Mesodermal cell (in vitro differentiated cells): ENCODE measurements at regions not wholly inside any gene's neighbourhood (a gene's known extent, or its start where the extent isn't known, plus 50 kb on each side); places are given as distances from the start of the nearest gene placed in this dataset.

Experiments used
- H3K27ac ChIP-seq: 2 replicates; pipeline ENCODE4 v1.7.0; 2013; ENCODE audit warnings: mild to moderate bottlenecking, low read depth, low read length, moderate library complexity; ENCODE audit not compliant: severe bottlenecking
- H3K36me3 ChIP-seq: 2 replicates; pipeline ENCODE4 v1.7.1; 2013; ENCODE audit warnings: mild to moderate bottlenecking, low read length, moderate library complexity; ENCODE audit not compliant: control insufficient read depth, insufficient read depth
- H3K4me1 ChIP-seq: one replicate; pipeline ENCODE4 v1.7.1; 2013; ENCODE audit warnings: mild to moderate bottlenecking, low read length; ENCODE audit not compliant: insufficient read depth, control insufficient read depth, poor library complexity, severe bottlenecking
- H3K4me3 ChIP-seq: 2 replicates; pipeline ENCODE4 v1.7.0; 2013; ENCODE audit warnings: low read length, control low read depth, mild to moderate bottlenecking; ENCODE audit not compliant: insufficient read depth, poor library complexity, severe bottlenecking; ENCODE audit errors: extremely low read depth
- H3K9me3 ChIP-seq: 2 replicates; pipeline ENCODE4 v1.7.1; 2013; ENCODE audit warnings: mild to moderate bottlenecking, low read length, moderate library complexity; ENCODE audit not compliant: control insufficient read depth
- WGBS, 2 experiments: methylation state at CpG; one replicate each; pipeline ENCODE4 v1.1.5; 2013; ENCODE audit warnings: missing lambda C conversion rate in 2 of 2; ENCODE audit not compliant: insufficient coverage in 2 of 2; 5-methylcytosine and 5-hydroxymethylcytosine counted together

- no peak overlapping the region for H3K27ac ChIP-seq
- H3K4me1 ChIP-seq = no peaks in the 10 kb centered on the region
- no peak overlapping the region for H3K4me3 ChIP-seq
- no peaks in the 10 kb centered on the region for H3K36me3 ChIP-seq
- H3K9me3 ChIP-seq = no peaks in the 10 kb centered on the region
- no CpG with 5 or more reads among the region's 1 CpG for WGBS, 2 experiments
Observed at GRCh38 chr5:164051745-164052144, 546.3 kb downstream of the MAT2B start.

- H3K4me1 ChIP-seq = no peaks in the 10 kb centered on the region
- H3K36me3 ChIP-seq = no peaks in the 10 kb centered on the region
- H3K4me3 ChIP-seq = no peak overlapping the region
- no peak overlapping the region for H3K27ac ChIP-seq
- WGBS, 2 experiments = no CpG with 5 or more reads among the region's 3 CpGs
- no peaks in the 10 kb centered on the region for H3K9me3 ChIP-seq
Observed at GRCh38 chr5:164052536-164053093, 547.2 kb downstream of the MAT2B start.

GRCh38 chr5:164053123-164053522 is 547.7 kb downstream of the MAT2B start:
- H3K4me3 ChIP-seq = no peak overlapping the region
- no CpG with 5 or more reads among the region's 1 CpG for WGBS, 2 experiments
- H3K27ac ChIP-seq = no peak overlapping the region
- H3K4me1 ChIP-seq = no peaks in the 10 kb centered on the region
- no peaks in the 10 kb centered on the region for H3K36me3 ChIP-seq
- H3K9me3 ChIP-seq = no peaks in the 10 kb centered on the region

- Histone ChIP-seq H3K4me3 (no peak overlapping the region), H3K9me3 (no peaks in the 10 kb centered on the region), H3K36me3 (no peaks in the 10 kb centered on the region), H3K27ac (no peak overlapping the region), H3K4me1 (no peaks in the 10 kb centered on the region)
- WGBS, 2 experiments = no CpG with 5 or more reads among the region's 2 CpGs
Observed at GRCh38 chr5:164054461-164054860, 549.0 kb downstream of the MAT2B start.

GRCh38 chr5:164057121-164057520 is 551.7 kb downstream of the MAT2B start:
- Histone ChIP-seq H3K4me3 (no peak overlapping the region), H3K36me3 (no peaks in the 10 kb centered on the region), H3K9me3 (no peaks in the 10 kb centered on the region), H3K27ac (no peak overlapping the region), H3K4me1 (no peaks in the 10 kb centered on the region)
- WGBS, 2 experiments = no CpG with 5 or more reads among the region's 2 CpGs

- Histone ChIP-seq H3K4me3 (no peak overlapping the region), H3K9me3 (no peaks in the 10 kb centered on the region), H3K27ac (no peak overlapping the region), H3K4me1 (no peaks in the 10 kb centered on the region), H3K36me3 (no peaks in the 10 kb centered on the region)
- WGBS, 2 experiments = no CpG with 5 or more reads among the region's 3 CpGs
Observed at GRCh38 chr5:164058621-164059020, 553.2 kb downstream of the MAT2B start.

GRCh38 chr5:164059471-164059870 is 554.1 kb downstream of the MAT2B start:
- H3K27ac ChIP-seq = no peak overlapping the region
- no CpG with 5 or more reads among the region's 2 CpGs for WGBS, 2 experiments

GRCh38 chr5:164060786-164061355 is 555.5 kb downstream of the MAT2B start:
- Histone ChIP-seq H3K4me3 (no peak overlapping the region), H3K9me3 (no peaks in the 10 kb centered on the region), H3K27ac (no peak overlapping the region), H3K36me3 (no peaks in the 10 kb centered on the region), H3K4me1 (no peaks in the 10 kb centered on the region)
- 88% methylated on average over 1 of the region's 3 CpGs; no CpG with 5 or more reads in 1 of the 2 experiments for WGBS, 2 experiments

More at GRCh38 chr5:164059471-164059870, 554.1 kb downstream of the MAT2B start:
- H3K4me1 ChIP-seq = no peaks in the 10 kb centered on the region
- no peak overlapping the region for H3K4me3 ChIP-seq
- H3K9me3 ChIP-seq = no peaks in the 10 kb centered on the region
- no peaks in the 10 kb centered on the region for H3K36me3 ChIP-seq

GRCh38 chr5:164062304-164062703 is 556.9 kb downstream of the MAT2B start:
- Histone ChIP-seq H3K9me3 (no peaks in the 10 kb centered on the region), H3K27ac (no peak overlapping the region), H3K4me3 (no peak overlapping the region), H3K4me1 (no peaks in the 10 kb centered on the region), H3K36me3 (no peaks in the 10 kb centered on the region)
- WGBS, 2 experiments = 80 to 88% methylated on average over 2 to 3 of the region's 3 CpGs

- 86 to 97% methylated on average over 2 of the region's 2 CpGs for WGBS, 2 experiments
- H3K36me3 ChIP-seq = no peaks in the 10 kb centered on the region
- H3K4me1 ChIP-seq = no peaks in the 10 kb centered on the region
- no peaks in the 10 kb centered on the region for H3K9me3 ChIP-seq
- no peak overlapping the region for H3K27ac ChIP-seq
- no peak overlapping the region for H3K4me3 ChIP-seq
Observed at GRCh38 chr5:164065266-164065665, 559.8 kb downstream of the MAT2B start.

GRCh38 chr5:164071671-164072070 is 566.3 kb downstream of the MAT2B start:
- WGBS, 2 experiments = no CpG with 5 or more reads among the region's 1 CpG
- H3K4me3 ChIP-seq = no peak overlapping the region
- H3K4me1 ChIP-seq = peaks cover 4% of the 10 kb centered on the region
- no peaks in the 10 kb centered on the region for H3K36me3 ChIP-seq
- H3K27ac ChIP-seq = no peak overlapping the region
- no peaks in the 10 kb centered on the region for H3K9me3 ChIP-seq
